GM12878 (cell line): ENCODE measurements at regions not wholly inside any gene's neighbourhood (a gene's known extent, or its start where the extent isn't known, plus 50 kb on each side); places are given as distances from the start of the nearest gene placed in this dataset.

ENCODE experiments used
- BCL11A ChIP-seq: IDR thresholded peaks from 2 replicates; pipeline ENCODE4 v1.6.1; 2011; ENCODE audit warnings: low read depth, low read length
- EZH2 ChIP-seq: IDR thresholded peaks from 2 replicates; pipeline ENCODE4 v1.6.1; 2012; ENCODE audit warnings: low read depth, mild to moderate bottlenecking, control low read depth, inconsistent platforms, low read length, borderline replicate concordance; ENCODE audit not compliant: control insufficient read depth
- POLR2A ChIP-seq: IDR thresholded peaks from 2 replicates; pipeline ENCODE4 v1.6.1; 2011; ENCODE audit warnings: low read depth, mild to moderate bottlenecking, low read length
- POLR2AphosphoS5 ChIP-seq: IDR thresholded peaks from 2 replicates; pipeline ENCODE4 v1.6.1; 2011; ENCODE audit warnings: mild to moderate bottlenecking, low read length, inconsistent platforms
- RAD21 ChIP-seq: IDR thresholded peaks from 2 replicates; pipeline ENCODE4 v1.6.1; 2011; ENCODE audit warnings: mild to moderate bottlenecking, low read depth, low read length, moderate library complexity; ENCODE audit not compliant: insufficient read depth
- RELA ChIP-seq: fragments of 450-650 bp; IDR thresholded peaks from 2 replicates; pipeline ENCODE4 v1.8.0; 2014; ENCODE audit warnings: borderline replicate concordance; ENCODE audit not compliant: partially characterized antibody
- RFX5 ChIP-seq: IDR thresholded peaks from 2 replicates; pipeline ENCODE4 v1.6.1; 2011; ENCODE audit warnings: low read depth, low read length, improper control_type of control experiment
- TF ChIP-seq, protein P1 (sequence below), 3 experiments: IDR thresholded peaks in 2 of 3; conservative IDR thresholded peaks in 1 of 3; 2 replicates each; pipeline ENCODE4 v1.5.1; 2011; ENCODE audit warnings: low read depth in 3 of 3, low read length in 3 of 3, mild to moderate bottlenecking in 3 of 3, control low read depth in 2 of 3, moderate library complexity in 2 of 3, inconsistent platforms in 1 of 3, mixed read lengths in 1 of 3; ENCODE audit not compliant: control insufficient read depth in 2 of 3, insufficient read depth in 1 of 3; ENCODE audit errors: extremely low read depth in 1 of 3

GRCh38 chr2:145302886-145303285, 783.0 kb upstream of the ZEB2 start:
- TF ChIP-seq RAD21 (no peak), BCL11A (no peak), EZH2 (no peak), RFX5 (no peak), POLR2A (no peak), RELA (no peak), POLR2AphosphoS5 (no peak)
- TF ChIP-seq, protein P1, sequence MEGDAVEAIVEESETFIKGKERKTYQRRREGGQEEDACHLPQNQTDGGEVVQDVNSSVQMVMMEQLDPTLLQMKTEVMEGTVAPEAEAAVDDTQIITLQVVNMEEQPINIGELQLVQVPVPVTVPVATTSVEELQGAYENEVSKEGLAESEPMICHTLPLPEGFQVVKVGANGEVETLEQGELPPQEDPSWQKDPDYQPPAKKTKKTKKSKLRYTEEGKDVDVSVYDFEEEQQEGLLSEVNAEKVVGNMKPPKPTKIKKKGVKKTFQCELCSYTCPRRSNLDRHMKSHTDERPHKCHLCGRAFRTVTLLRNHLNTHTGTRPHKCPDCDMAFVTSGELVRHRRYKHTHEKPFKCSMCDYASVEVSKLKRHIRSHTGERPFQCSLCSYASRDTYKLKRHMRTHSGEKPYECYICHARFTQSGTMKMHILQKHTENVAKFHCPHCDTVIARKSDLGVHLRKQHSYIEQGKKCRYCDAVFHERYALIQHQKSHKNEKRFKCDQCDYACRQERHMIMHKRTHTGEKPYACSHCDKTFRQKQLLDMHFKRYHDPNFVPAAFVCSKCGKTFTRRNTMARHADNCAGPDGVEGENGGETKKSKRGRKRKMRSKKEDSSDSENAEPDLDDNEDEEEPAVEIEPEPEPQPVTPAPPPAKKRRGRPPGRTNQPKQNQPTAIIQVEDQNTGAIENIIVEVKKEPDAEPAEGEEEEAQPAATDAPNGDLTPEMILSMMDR (IDR thresholded peaks at IDR 0.05 in 2 of 3, conservative IDR thresholded peaks at IDR 0.05 in 1 of 3; ENCODE audit: control insufficient read depth in 2 of 3, extremely low read depth in 1 of 3, insufficient read depth in 1 of 3, low read depth in 3 of 3, low read length in 3 of 3), result no peak
